ENCODE measurements at regions not wholly inside any gene's neighbourhood (a gene's known extent, or its start where the extent isn't known, plus 50 kb on each side); places are given as distances from the start of the nearest gene placed in this dataset.

DNA sequence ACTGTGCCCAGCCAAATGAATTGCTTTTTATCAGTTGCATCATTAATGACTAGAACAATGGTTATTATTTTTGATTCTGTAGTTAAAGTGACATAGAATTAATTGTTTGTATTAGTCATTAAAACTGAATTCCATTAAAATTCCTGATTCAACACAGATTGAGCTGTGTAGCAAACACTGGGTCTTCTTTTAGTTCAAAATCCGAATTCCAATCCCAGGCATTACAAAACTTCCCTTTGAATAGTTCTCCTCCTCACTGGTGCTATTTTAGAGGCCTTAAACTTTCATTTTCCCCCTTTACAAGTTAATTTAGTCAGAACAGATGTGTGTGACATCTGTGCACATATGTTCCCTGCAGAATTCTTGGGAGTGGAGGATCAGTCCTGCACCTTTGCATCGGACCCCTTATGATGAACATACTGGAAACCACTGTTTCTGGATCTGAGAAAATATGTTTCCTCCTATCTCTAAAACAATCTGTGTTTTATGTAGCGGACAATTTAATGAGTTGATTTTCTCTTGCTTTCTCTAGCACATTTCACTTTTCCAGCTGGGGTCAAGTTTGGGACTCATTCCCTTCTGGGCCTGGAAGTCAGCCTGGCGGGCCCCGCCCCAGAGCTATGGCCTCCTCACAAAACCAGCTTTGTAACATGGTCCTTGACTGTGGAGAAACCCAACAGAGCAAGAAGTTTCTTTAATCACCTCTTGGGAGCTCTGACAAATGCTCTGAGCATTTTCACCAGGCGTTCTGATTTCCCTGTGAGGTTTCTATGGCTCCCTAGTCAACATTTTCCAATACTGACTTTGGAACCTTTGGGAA lies 87.9 kb upstream of the MAMDC2 start:
- no peak for DNase-seq

DNA sequence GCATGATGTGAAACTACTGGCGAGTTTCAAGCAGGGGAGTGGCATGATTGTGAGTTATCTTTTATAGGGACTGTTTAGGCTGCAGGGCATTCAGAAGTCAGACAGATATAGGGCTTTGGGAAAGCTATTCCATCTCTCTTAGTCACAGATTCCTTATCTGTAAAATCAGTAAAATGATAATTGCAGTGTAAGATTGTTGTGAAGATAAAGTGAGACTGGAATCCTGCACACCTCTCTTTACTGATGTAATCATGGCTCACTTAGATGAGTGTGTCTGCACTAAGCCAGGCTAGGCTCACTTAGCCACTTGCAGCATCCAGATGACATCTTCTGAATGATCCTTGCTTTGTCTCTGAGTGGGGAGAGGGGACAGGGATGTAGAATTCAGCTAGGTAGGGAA lies 81.8 kb upstream of the MAMDC2 start:
- DNase-seq, result no peak

DNA sequence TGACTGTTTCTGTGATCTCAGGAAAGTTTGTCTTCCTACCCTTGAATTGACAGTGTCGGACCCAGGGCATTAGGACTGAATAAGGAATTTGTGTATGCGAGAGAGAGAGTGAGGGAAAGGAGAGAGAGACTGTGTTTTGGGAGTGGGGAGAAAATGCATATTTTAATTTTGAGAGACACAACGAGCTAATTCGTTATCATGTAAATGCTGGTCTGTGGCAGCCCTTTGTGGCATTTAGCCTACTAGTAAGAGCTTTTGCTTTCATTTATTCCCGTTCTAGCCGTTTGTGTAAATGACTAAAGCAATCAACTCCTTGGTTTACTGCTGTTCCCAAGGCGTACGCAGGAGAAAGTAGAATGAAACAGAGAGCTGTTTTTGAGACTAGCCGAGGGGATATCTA lies 79.8 kb upstream of the MAMDC2 start:
- DNase-seq, result no peak

DNA sequence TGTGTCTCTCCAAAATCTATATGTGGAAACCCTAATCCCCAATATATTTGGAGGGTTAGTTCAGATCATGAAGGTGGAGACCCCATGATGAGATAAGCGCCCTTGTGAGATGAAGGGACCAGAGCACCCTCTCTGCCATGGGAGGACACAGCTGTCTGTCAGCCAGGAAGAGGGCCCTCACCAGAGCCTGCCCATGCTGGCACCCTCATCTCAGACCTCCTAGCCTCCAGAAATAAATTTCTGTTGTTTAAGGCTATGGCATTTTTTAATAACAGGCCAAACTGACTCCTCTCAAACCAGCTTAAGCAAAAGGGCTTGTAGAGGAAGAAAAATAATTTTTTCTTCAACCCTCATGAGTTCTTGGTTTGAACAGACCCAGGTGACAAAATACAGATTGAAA lies 79.2 kb upstream of the MAMDC2 start:
- DNase-seq, result no peak

DNA sequence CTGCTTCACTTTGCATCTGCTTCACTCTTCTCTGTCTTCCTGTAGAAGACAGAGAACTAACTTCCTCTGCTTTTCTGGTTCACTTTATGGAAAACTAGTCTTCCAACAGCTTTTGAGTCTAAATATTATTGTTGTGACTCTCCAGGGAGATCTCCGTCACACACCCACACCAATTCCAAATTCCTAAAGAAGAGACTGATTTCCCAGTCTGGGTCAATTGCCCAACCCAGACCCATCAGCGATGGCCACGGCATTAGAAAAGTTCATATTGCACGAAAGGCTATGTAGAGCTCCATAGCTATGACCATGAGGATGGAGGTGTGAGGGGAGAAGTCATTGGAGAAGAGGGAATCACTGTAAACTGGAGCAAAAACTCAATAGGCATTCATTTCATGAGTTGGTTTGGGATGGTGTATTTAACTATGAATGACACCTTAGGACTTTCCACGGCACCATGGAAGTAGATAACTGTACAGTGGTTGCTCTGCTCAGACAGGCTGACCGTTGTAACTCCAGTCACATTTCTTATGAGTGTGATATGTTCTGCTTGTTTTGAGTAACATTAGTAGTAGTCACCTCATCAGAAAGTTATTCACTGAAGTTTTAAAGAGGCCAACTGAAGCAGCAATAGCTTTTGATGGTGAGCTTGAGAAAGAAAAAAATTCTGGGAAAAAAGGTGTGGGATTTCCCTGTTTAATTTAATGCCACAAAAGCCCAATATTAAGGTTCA lies 78.1 kb upstream of the MAMDC2 start:
- DNase-seq, result no peak

DNA sequence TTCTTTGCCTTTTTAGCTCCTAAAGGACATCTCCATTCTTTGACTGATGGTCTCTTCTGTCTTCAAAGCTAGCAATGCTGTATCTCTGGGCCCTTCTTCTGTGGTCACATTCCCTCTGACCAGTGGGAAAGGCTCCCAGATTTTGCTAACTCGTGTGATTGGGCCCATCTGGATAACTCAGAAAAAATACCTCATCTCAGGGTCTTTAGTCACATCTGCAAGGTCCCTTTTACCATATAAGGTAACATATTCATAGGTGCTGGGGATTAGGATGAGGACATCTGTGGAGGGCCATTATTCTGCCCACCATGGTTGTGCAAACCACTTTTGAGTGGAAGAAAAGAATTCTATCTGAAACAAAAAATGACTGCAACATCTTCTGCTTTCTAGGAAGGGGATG lies 76.3 kb upstream of the MAMDC2 start:
- no peak for DNase-seq

DNA sequence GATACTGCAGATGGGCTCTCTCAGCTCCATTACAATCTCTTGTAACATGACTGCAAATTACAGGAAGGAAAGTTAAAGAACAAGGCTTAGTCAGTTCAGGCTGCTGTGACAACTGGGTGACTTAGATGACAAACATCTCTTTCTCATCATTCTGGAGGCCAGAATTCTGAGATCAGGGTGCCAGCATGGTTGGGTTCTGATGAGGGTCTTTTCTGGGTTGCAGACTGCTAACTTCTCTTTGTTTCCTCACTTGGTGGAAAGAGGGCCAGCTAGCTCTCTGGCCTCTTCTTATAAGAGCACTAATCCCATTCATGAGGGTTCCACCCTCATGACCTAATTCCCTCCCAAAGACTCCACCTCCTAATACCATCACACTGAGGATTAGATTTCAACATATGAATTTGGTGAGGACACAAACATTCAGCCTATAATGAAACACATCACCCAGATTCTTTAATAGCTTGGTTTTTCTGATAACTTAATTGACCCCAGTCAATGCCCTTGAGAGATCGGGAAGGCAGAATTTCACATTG lies 73.6 kb upstream of the MAMDC2 start:
- DNase-seq, result no peak

DNA sequence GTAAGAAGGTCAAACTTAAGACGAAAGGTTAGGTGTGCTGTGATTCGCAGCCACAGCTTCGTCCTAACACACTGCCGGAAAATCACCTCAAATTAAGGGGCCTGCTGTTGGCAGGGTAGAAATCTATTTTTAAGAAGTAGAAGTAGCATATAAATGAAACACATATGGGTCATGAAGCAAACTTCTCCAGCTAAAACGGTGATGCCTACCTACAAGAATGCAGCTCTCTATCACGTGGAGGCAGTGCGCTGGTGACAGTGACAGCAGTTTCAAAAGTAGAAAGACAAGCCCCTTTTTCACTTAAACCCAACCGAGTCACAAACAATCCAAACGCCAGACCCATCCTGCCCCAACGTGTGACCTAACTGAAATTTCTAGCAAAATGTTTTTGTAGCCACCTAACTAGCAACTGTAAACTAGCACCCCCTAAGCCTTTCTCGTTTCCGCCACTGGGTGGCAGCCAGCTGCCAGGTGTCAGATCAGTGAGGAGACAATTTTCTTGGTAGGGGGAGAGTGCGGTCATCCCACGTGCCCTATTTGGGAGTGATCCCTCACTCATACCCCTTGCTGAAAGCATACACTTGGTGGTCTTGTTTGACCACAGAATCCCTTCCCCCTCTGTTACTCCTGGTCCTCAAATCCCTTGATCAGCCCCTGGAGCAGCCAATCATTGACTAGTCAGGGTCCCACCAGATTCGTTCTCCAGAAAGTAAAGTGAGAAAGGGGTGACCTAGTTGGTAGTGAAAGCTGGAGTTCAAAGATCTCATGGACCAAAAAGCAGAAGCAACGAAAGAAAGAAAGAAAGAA lies 71.8 kb upstream of the MAMDC2 start:
- peak; percentile 32 for DNase-seq

DNA sequence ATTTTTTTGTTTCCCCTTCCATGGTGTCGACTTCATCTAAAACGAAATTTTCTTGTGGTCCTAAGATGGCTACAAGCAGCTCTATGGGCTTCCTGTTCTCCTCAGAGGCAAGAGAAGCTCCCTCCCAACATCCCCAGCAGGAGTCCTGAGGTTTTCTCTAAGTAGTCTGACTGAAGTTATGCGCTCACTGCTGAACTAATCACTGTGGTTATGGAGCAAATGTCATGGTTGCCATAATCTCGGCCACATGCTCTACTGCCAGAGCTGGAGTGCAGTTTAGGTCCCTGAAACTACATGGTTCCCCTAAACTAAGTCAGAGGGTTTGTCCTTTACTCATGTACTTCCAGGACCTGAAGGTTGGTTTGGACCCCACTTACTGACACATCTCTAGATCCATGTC lies 68.0 kb upstream of the MAMDC2 start:
- no peak for DNase-seq

DNA sequence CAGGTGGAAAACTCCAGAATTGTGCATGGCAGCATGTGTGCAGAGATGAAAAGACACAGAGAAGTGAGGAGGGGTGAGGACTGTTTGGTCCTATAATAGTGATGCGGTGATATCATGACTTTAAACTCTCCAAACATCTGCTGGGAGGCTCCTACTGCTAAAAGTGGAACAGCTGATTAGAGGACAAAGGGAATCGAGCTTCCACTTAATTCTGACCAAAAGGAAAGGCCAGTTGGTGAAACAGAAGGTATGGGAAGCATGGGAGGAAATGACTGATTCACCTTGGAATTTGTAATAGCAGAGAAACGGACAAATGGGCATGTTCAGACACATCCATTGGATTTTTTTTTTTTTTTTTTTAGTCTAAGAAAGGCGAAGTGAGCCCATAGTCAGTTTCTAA lies 67.5 kb upstream of the MAMDC2 start:
- no peak for DNase-seq

DNA sequence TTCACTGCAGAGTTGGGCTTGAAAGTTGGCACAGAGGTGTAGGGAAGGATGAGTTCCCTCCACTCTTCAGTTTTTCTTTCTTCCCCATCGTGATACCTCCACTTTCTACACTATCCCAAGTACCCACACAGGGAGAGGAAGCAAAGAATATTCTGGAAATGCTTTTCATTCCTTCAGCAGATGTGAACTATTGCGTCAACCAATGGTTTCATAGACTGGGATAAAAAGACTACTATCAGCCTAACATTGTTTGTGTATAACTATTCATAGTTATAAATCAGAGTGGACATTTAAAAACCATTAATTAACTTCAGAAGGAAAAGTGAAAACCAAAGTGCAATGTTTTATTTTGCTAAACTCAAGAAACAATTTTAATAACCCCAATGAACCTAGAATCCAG lies 63.6 kb upstream of the MAMDC2 start:
- no peak for DNase-seq

DNA sequence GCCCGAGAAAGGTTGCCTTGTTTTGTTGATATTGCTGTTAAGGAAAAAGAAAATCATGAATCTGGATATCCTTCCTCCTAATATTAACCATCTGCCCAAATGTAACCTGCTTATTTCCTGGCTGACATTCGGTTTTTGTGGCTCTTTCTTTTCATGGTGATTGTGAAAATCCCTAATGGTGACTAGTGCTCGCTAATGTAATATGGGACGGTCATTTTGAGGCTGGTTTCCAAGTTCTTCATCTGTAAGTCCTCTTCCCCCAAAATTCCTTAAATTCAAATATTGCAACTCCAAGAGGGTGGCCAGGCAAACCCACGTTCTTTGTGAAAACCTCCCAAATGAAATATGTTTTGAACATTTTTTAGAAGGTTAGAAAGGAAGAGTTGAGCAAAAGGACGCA lies 63.1 kb upstream of the MAMDC2 start:
- no peak for DNase-seq

DNA sequence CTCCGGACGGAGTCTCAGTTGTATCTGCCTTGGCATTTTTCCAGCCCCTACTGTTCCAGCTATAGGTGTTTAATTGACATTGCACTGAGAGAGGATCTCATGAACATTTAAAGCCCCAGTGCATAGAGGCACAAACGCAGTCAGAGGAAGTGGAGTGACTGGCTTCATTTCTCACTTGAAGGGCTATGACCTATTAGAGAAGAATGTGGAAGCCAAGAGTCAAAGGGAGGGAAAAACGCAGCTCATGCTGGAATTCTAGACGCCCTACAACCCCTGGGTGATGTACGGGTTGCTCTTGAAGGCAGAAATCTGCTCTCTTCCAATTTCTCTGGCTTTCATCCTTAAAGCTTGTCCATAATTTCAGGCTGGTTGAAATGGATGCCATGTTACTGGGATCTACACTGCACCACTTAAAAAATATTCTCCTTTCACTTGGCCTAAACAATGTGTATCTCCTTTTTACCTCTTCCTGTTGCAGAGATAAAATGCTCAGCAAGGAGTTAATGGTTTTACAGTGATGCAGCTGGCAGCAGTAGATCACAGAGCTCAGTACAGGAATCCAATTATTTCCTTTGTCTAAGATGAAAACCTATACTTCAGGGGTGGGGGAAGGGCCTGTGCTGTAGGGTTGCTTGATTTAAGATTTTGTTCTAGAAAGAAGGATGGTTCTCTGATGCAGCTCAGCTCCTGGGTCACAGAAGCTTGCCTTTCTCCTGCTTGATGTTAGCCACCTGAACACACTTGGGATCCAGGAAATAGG lies 61.8 kb upstream of the MAMDC2 start:
- DNase-seq, result no peak

DNA sequence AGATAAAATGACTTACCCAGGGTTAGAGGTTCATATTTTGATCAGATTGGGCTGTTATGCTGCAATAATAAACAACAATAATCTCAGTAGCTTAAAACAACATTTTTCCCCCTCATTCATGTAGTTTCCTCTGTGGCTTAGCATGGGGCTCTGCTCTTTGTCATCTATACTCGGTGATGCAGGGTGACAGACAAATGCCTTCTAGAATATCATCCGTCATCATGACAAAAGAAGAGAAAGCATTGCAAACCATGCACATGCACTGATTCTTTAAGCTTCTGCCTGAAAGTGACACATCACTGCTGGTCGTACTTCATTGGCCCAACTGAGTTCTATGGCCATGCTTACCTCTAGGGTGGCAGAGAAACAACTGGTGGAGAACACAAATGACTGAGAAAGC lies 58.8 kb upstream of the MAMDC2 start:
- no peak for DNase-seq

DNA sequence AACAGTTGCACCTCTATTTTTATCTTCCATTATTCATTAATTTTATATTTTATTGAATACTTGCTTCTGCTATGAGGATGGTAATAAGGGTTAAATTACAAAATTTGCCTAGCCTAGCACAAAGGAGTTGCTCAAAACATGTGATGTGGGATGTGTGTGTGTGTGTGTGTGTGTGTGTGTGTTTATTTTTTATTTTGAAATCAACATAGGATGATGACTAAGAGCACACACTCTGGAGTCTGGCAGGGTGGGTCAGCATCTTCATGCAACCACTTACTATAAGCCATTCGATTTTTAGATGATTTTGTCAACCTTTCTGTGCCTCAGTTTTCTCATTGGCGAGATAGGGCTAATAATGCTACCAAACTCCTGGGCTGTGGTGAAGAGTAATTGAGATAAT lies 57.7 kb upstream of the MAMDC2 start:
- DNase-seq, result no peak

DNA sequence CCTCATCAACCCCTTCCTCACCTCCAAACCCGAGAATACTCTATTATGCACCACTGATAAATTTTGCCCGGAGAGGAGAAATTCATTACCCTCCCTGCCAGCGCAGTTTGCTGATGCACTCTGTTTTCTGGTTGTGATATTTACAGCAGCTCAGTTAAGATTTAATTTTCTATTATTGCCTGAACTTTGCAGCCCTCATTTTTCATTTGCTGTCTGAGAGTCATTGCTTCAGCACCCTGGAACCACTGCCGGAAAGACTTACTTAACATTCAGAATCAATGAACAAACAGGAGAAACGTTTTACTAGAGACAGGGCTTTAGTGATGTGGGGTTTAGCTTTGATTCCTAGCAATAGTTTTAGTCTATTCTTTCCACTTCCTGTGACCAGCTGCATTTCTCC lies 56.7 kb upstream of the MAMDC2 start:
- no peak for DNase-seq

DNA sequence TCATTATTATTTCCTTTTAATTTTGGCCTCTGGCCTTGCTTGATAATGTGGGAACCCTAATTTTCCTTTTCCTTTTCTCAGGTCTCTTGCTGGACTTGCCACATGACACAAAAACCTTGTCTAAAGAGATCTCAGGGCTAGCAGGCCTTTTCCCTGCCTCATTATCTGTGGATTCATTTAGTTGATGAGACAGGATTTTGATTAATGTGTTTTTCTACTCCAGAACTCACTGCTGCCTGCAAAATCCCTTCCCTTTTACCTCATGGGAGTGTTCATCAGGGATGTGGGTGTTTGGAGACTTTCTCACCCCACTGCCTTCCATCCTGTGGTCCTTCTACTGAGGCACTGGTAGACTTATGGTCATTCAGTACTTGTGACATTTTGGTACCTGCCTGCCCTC lies 56.2 kb upstream of the MAMDC2 start:
- no peak for DNase-seq

DNA sequence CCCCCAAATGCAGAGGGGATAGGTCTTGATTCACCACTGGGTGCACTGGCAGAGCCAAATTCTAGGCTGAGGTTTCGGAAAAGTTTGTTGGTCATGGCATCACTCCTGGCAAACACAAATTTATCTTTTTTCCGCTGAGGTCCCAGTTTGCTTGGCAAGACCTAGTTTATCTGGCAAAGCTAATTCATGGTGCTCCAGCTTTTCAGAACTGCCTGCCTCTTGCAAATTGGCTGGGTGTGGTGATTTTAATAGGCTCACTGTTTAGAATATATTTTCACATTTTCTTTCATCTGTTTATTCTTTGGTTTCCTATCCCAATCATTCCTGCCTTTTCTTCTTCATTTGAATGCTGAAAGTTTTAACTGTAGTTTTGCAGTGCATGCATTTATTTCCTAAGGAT lies 50.5 kb upstream of the MAMDC2 start:
- DNase-seq, result no peak

Data from stimulated activated CD4-positive, alpha-beta T cell treated with anti-CD3 and anti-CD28 coated beads, Interleukin-12 subunit alpha, Interleukin-12 subunit beta, amount 100 ng/mL, for 4 hours (primary cell).